ENCODE measurements at regions not wholly inside any gene's neighbourhood (a gene's known extent, or its start where the extent isn't known, plus 50 kb on each side); places are given as distances from the start of the nearest gene placed in this dataset.

- H3K4me3 Mint-ChIP-seq, result no peak overlapping the region
- H3K27me3 Mint-ChIP-seq, result no peaks in the 10 kb centered on the region
- ATAC-seq (ENCODE audit: low read depth), result no peak
- no peaks in the 10 kb centered on the region for H3K4me1 Mint-ChIP-seq
- no peak overlapping the region for H3K27ac Mint-ChIP-seq
- H3K36me3 Mint-ChIP-seq, result no peaks in the 10 kb centered on the region
- POLR2A ChIA-PET, result no interaction called here
- DNase-seq, result no peak
- no peaks in the 10 kb centered on the region for H3K9me3 Mint-ChIP-seq
These were observed 446.2 kb downstream of the PLK2 start for GRCh38 chr5:58013542-58014258.

DNA sequence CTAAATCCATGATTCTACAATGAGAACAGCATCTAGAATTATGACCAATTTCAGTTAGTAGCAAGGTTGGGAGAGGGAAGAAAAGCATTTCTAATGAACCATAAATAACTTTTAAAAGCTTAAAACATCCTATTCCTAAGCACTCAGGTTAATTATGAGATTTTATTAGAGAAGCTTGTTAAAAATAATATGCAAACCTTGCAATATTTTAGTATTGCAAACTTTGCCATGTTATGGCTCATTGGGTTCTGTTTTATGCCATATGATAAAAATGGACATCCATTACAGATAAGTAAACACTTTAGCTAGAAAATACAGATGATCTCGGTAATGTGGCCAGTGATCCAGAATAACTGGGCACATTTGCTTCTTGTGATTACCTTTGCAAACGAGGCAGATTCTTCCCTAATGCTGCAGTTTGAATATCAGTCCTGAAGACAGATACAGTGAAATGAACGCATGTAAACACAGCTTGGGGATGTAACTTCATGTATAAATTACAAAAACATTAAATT lies 447.0 kb downstream of the PLK2 start:
- no peaks in the 10 kb centered on the region for H3K36me3 Mint-ChIP-seq
- no peaks in the 10 kb centered on the region for H3K27me3 Mint-ChIP-seq
- H3K27ac Mint-ChIP-seq, result no peak overlapping the region
- no peaks in the 10 kb centered on the region for H3K9me3 Mint-ChIP-seq
- no peak for ATAC-seq (ENCODE audit: low read depth)
- H3K4me1 Mint-ChIP-seq, result no peaks in the 10 kb centered on the region
- POLR2A ChIA-PET, result no interaction called here
- H3K4me3 Mint-ChIP-seq, result no peak overlapping the region
- no peak for DNase-seq

- DNase-seq (no peak), ATAC-seq (ENCODE audit: low read depth) (no peak)
- Mint-ChIP-seq H3K4me3 (no peak overlapping the region), H3K36me3 (no peaks in the 10 kb centered on the region), H3K27me3 (no peaks in the 10 kb centered on the region), H3K27ac (no peak overlapping the region), H3K4me1 (no peaks in the 10 kb centered on the region), H3K9me3 (no peaks in the 10 kb centered on the region)
- POLR2A ChIA-PET, result no interaction called here
These were observed 447.8 kb downstream of the PLK2 start for GRCh38 chr5:58012102-58012501.

DNA sequence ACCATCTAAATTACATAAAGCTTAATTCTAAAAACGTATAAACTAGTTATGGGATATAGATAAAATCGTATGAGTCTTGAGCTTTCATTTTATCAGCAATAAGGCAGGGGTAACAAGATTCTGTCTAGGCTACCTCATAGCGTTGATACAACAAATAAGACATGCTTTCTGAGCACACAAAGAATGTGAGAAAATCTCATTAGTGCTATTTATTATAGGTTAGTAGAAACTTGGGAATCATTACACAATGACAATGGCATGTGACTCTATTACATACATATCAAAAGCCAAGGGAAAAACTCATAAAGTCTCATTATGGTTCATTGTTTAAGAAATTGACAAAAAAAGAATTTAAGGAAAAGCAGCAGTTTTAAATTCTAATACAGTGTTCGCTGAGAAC lies 448.6 kb downstream of the PLK2 start:
- Mint-ChIP-seq H3K27me3 (no peaks in the 10 kb centered on the region), H3K4me1 (no peaks in the 10 kb centered on the region), H3K9me3 (no peaks in the 10 kb centered on the region), H3K27ac (no peak overlapping the region), H3K36me3 (no peaks in the 10 kb centered on the region), H3K4me3 (no peak overlapping the region)
- POLR2A ChIA-PET, result no interaction called here
- DNase-seq, result no peak
- no peak for ATAC-seq (ENCODE audit: low read depth)

- no peak for ATAC-seq (ENCODE audit: low read depth)
- POLR2A ChIA-PET, result no interaction called here
- Mint-ChIP-seq H3K27me3 (no peaks in the 10 kb centered on the region), H3K4me3 (no peak overlapping the region), H3K4me1 (no peaks in the 10 kb centered on the region), H3K27ac (no peak overlapping the region), H3K9me3 (no peaks in the 10 kb centered on the region), H3K36me3 (no peaks in the 10 kb centered on the region)
- DNase-seq, result no peak
These were observed 450.1 kb downstream of the PLK2 start for GRCh38 chr5:58009754-58010153.

- Mint-ChIP-seq H3K4me1 (no peaks in the 10 kb centered on the region), H3K36me3 (no peaks in the 10 kb centered on the region), H3K9me3 (peaks cover 1% of the 10 kb centered on the region), H3K27me3 (peaks cover 3% of the 10 kb centered on the region), H3K27ac (no peak overlapping the region), H3K4me3 (no peak overlapping the region)
- ATAC-seq (ENCODE audit: low read depth) (no peak), DNase-seq (no peak)
- POLR2A ChIA-PET, result no interaction called here
These were observed 457.6 kb downstream of the PLK2 start for GRCh38 chr5:58002323-58002722.

- H3K36me3 Mint-ChIP-seq, result no peaks in the 10 kb centered on the region
- H3K9me3 Mint-ChIP-seq, result no peaks in the 10 kb centered on the region
- no peaks in the 10 kb centered on the region for H3K4me1 Mint-ChIP-seq
- POLR2A ChIA-PET, result no interaction called here
- no peak for DNase-seq
- H3K27ac Mint-ChIP-seq, result no peak overlapping the region
- H3K4me3 Mint-ChIP-seq, result no peak overlapping the region
- H3K27me3 Mint-ChIP-seq, result no peaks in the 10 kb centered on the region
- no peak for ATAC-seq (ENCODE audit: low read depth)
These were observed 466.0 kb downstream of the PLK2 start for GRCh38 chr5:57993866-57994265.

- no peak for ATAC-seq (ENCODE audit: low read depth)
- POLR2A ChIA-PET, result no interaction called here
These were observed 470.5 kb downstream of the PLK2 start for GRCh38 chr5:57989378-57989777.

DNA sequence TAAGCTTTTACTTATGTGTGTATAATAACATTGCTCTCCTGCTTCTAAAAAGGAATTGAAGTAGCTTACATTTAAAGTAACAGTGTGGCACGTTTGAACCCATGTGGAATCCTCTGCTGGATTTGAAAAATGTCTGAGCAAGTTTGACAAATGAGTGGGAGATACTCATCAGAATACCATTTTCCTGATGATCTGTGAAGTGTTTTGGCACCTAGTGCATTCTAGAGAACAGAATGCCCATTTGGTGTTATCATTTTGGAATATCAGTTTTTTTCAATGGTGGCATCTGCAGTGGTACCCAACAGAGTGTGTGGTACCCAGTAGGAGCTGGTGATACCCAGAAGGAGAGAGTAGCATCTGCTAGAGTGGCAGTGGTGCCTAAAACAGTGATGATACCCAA lies 471.1 kb downstream of the PLK2 start:
- DNase-seq (no peak), ATAC-seq (ENCODE audit: low read depth) (no peak)
- POLR2A ChIA-PET, result no interaction called here
- no peak overlapping the region for H3K27ac Mint-ChIP-seq
- H3K27me3 Mint-ChIP-seq, result no peaks in the 10 kb centered on the region
- no peaks in the 10 kb centered on the region for H3K9me3 Mint-ChIP-seq
- H3K4me1 Mint-ChIP-seq, result no peaks in the 10 kb centered on the region
- H3K4me3 Mint-ChIP-seq, result no peak overlapping the region
- no peaks in the 10 kb centered on the region for H3K36me3 Mint-ChIP-seq

More at GRCh38 chr5:57989378-57989777, 470.5 kb downstream of the PLK2 start:
- H3K4me1 Mint-ChIP-seq, result no peaks in the 10 kb centered on the region
- no peaks in the 10 kb centered on the region for H3K36me3 Mint-ChIP-seq
- H3K9me3 Mint-ChIP-seq, result no peaks in the 10 kb centered on the region
- no peak overlapping the region for H3K4me3 Mint-ChIP-seq
- no peaks in the 10 kb centered on the region for H3K27me3 Mint-ChIP-seq
- no peak overlapping the region for H3K27ac Mint-ChIP-seq
- DNase-seq, result no peak

DNA sequence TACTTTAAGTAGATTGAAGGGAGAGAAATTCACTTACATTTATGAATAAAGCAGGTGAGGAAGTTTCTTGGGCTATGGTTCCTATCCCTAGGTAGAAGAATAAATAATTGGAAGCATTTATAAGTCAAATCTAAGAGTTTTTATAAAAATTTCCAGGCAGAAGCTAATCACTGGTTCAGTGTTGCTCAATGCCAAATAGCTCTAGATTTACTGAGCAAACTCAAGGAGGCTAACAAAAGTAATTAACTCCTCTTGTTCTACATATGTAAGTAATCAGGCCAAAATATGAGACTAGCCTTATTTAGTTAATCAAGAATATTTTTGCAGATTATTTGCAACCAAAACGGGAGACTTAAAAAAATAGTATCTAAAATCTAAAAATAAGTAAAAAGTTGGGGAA lies 472.3 kb downstream of the PLK2 start:
- Mint-ChIP-seq H3K27me3 (no peaks in the 10 kb centered on the region), H3K27ac (no peak overlapping the region), H3K36me3 (no peaks in the 10 kb centered on the region), H3K4me3 (no peak overlapping the region), H3K9me3 (no peaks in the 10 kb centered on the region), H3K4me1 (no peaks in the 10 kb centered on the region)
- ATAC-seq (ENCODE audit: low read depth), result no peak
- no peak for DNase-seq
- POLR2A ChIA-PET, result no interaction called here

- POLR2A ChIA-PET, result no interaction called here
- no peak overlapping the region for H3K27ac Mint-ChIP-seq
- H3K27me3 Mint-ChIP-seq, result no peaks in the 10 kb centered on the region
- DNase-seq (no peak), ATAC-seq (ENCODE audit: low read depth) (no peak)
- no peaks in the 10 kb centered on the region for H3K36me3 Mint-ChIP-seq
- no peaks in the 10 kb centered on the region for H3K4me1 Mint-ChIP-seq
- no peaks in the 10 kb centered on the region for H3K9me3 Mint-ChIP-seq
- H3K4me3 Mint-ChIP-seq, result no peak overlapping the region
These were observed 473.0 kb downstream of the PLK2 start for GRCh38 chr5:57986761-57987341.

DNA sequence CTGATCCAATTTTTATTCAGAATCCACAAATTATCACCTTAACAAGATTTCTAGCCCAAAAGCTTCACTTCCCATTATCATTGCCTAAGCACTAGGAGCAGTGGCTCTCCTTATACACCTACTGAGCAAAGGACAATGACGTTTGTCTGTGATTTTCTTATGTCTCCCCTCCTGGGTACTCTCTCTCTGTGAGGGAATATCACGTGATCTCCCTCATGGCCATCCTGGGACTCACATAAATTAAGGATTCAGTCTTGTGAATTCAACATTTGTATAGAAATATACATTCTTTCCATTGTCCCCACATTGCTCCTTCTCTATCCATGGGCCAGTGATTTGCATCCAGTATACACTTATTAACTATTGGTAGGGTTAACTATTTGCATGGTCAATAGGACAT lies 476.5 kb downstream of the PLK2 start:
- Mint-ChIP-seq H3K27ac (no peak overlapping the region), H3K27me3 (no peaks in the 10 kb centered on the region), H3K9me3 (no peaks in the 10 kb centered on the region), H3K4me1 (no peaks in the 10 kb centered on the region), H3K4me3 (no peak overlapping the region), H3K36me3 (no peaks in the 10 kb centered on the region)
- POLR2A ChIA-PET, result no interaction called here
- DNase-seq (no peak), ATAC-seq (ENCODE audit: low read depth) (no peak)

DNA sequence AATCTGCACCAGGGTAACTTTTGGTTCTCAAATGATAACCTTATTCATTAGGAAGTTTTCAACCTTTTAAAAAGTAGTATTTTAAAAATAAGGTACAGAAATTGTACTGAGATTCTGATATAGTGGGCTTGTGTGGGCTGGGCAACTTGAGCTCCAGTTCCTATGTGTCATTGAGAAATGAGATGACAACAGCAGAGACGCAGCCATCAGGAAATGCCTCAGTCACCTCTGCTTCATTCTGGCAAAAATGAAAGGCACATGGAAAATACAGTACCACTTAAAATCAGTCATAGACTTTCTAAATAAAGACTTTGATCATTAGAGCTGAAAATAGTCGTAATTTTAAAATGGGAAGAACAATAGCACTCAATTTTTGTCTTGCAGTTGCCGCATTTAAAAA lies 480.2 kb downstream of the PLK2 start:
- no peaks in the 10 kb centered on the region for H3K36me3 Mint-ChIP-seq

DNA sequence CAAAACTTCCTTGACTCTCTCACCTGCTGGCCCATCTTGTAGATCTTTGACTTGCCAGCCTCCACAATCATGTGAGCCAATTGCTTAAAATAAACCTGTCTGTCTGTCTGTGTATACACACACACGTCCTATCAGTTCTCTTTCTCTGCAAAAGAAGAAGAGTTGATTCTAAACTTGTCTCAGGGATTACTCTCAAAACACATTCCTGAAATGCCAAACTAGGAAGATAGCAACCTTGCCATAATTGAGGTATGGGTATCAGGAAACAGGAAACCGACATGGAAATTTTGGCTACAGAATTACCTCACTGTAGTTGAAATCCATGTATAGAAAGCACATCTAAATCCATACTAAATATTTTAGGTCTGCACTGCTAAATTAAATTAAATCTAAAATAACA lies 483.4 kb downstream of the PLK2 start:
- Mint-ChIP-seq H3K4me1 (no peaks in the 10 kb centered on the region), H3K27me3 (no peaks in the 10 kb centered on the region), H3K9me3 (no peaks in the 10 kb centered on the region), H3K27ac (no peak overlapping the region), H3K36me3 (no peaks in the 10 kb centered on the region), H3K4me3 (no peak overlapping the region)
- DNase-seq (no peak), ATAC-seq (ENCODE audit: low read depth) (no peak)
- POLR2A ChIA-PET, result no interaction called here

More for the DNA sequence above, 480.2 kb downstream of the PLK2 start:
- H3K4me1 Mint-ChIP-seq, result no peaks in the 10 kb centered on the region
- POLR2A ChIA-PET, result no interaction called here
- H3K9me3 Mint-ChIP-seq, result no peaks in the 10 kb centered on the region
- H3K27ac Mint-ChIP-seq, result no peak overlapping the region
- no peak for DNase-seq
- ATAC-seq (ENCODE audit: low read depth), result no peak
- no peaks in the 10 kb centered on the region for H3K27me3 Mint-ChIP-seq
- H3K4me3 Mint-ChIP-seq, result no peak overlapping the region

Measured in activated naive CD8-positive, alpha-beta T cell treated with anti-CD3 and anti-CD28 coated beads, Interleukin-2, amount 10 ng/mL, durations not matched to agents 7 days and 5 days (primary cell).